GM10266 (cell line): ENCODE measurements at regions not wholly inside any gene's neighbourhood (a gene's known extent, or its start where the extent isn't known, plus 50 kb on each side); places are given as distances from the start of the nearest gene placed in this dataset.

Source experiments
- DNase-seq: peaks from one replicate; pipeline ENCODE4 v3.0.0; 2012; ENCODE audit errors: extremely low spot score
- CTCF ChIP-seq: IDR thresholded peaks from 2 replicates; pipeline ENCODE4 v1.5.1; 2012; ENCODE audit warnings: mild to moderate bottlenecking, low read depth; ENCODE audit not compliant: control insufficient read depth, insufficient read depth; ENCODE audit errors: missing control alignments

- TF ChIP-seq CTCF: no peak
- no peak for DNase-seq
Observed at GRCh38 chr4:110978761-110979160, 355.9 kb upstream of the PITX2 start.

DNA sequence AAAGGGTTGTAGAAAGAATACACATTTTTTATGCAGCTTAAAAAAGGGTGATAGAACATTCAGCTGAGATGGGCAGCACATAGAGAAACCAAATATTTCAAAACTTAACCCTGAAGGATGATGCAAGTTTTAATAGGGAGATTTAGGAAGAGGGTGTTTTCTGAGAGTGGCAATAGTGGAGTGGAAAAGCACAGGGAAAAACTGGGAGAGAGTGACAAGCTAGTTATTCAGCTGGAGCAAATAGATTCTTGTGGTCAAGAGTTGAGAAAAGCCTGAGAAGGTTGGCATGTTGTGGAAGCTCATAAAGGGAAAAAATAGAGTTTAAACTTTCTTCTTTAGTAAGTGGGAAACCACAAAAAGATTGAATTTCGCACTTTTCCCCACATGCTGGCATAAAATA lies 359.6 kb upstream of the PITX2 start:
- no peak for DNase-seq
- TF ChIP-seq CTCF: no peak

GRCh38 chr4:110988722-110989121 lies 365.8 kb upstream of the PITX2 start:
- no peak for DNase-seq
- TF ChIP-seq CTCF: no peak

DNA sequence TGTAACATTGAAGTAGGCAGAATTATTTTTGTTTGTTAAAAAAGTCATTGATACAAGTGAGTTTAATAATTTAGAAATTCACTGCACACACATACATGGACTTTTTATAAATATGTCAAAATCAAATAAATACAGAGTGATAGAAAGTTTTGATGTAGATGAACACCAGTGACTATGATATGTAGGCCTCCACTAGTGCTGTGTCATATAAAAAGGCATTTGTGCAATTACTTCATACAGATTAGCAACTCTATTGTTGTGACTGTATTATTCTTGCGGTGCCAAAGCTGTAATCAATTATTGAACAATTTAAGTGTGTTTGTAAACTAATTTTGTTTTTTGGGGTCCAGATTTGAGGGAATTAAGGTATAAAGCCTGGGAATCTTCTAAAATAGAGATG lies 366.2 kb upstream of the PITX2 start:
- no peak for TF ChIP-seq CTCF
- no peak for DNase-seq

GRCh38 chr4:110994781-110995180 lies 371.9 kb upstream of the PITX2 start:
- no peak for DNase-seq
- no peak for TF ChIP-seq CTCF

DNA sequence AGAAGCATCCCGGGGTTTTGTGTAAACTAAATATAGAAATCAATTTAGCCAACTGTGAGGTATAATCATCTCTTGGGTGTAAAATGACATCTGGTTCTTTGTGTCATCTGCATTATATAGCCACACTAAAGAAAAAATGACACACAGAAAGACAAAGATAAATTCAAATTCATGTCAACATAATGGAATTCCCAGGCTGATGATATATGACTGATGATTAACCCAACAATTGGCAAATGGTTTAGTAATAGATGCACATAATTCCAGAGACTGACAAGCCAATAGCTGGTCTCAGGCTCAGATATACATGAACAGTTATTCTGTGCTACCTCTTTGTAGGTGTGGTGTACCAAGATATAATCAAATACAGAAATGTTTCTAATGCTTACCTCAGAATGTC lies 375.4 kb upstream of the PITX2 start:
- DNase-seq: no peak
- TF ChIP-seq CTCF: no peak

- TF ChIP-seq CTCF: no peak
- no peak for DNase-seq
Observed at GRCh38 chr4:111011458-111011857, 388.6 kb upstream of the PITX2 start.
